GM19463 (cell line): ENCODE measurements at regions not wholly inside any gene's neighbourhood (a gene's known extent, or its start where the extent isn't known, plus 50 kb on each side); places are given as distances from the start of the nearest gene placed in this dataset.

ENCODE experiments used
- ATAC-seq: cut with Tn5 transposase; IDR thresholded peaks from one replicate; pipeline ENCODE4 v1.9.1; 2021; ENCODE audit warnings: mild to moderate bottlenecking, moderate library complexity; ENCODE audit not compliant: unreplicated experiment

DNA sequence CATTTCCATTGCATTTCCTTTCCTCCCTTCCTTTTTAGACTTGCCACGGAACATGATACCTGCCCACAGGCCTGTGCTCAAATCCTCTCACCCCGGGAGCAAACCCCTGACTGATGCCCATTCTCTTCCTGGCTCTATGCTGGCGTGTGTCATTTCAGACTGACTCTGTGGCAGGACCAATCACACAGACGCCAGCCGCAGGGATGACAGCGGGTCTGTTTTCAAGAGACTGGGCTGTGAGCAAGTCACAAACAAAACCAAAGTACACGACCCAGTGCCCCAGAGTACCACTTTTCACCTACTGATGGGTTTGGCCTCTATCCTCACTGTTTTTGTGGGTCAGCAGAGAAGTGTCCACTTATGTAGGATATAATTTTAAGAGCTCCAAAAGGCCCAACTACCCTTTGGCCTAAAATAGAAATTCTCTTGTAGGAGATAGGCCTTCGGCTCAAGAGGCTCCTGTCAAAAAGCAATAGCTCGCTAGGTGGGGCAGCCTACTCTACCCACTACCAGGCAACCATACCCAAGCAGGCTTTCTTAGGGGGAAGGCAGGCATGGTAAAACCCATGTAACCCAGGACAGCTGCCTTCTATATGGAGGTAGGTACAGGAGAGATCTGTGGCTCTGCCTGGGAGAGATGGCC is 215.7 kb downstream of the CDC5L start:
- no peak for ATAC-seq

DNA sequence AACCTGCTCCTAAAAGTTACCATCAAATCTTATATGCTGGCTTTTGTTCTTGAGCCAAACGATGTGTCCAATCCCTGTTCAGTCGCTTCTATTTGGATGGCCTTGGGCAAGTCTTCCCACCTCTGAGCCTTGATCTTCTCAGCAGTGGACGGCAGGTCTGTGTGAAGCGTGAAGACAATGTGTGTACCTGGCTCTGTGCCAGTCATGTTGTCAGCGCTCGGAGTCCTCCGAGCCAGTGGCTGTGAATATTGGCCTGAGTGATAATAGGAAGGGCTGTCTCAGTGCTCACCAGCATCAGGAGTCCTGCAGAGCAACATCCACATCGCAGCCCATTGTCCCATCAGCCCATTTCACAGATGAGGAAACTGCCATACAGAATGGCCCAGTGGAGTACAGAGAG is 219.0 kb downstream of the CDC5L start:
- no peak for ATAC-seq

DNA sequence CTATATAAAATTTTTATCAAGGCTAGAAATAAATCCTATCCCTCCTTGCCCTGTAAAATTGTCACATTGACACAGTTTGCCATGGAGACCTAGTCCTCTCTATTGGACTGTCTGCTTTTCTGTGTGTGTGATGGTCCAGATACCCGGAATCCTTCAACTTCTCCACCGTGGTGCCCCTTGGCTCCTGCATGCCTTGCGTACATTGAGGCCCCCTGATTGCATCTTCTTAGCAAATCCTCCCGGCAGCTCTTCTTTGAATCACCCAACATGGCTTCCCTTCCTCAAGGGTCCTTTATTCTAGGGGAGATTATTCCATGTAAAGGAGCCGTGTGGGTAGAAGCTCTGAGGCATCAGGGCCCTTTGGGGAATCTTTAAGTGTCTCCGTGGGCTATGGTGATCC is 219.5 kb downstream of the CDC5L start:
- no peak for ATAC-seq

DNA sequence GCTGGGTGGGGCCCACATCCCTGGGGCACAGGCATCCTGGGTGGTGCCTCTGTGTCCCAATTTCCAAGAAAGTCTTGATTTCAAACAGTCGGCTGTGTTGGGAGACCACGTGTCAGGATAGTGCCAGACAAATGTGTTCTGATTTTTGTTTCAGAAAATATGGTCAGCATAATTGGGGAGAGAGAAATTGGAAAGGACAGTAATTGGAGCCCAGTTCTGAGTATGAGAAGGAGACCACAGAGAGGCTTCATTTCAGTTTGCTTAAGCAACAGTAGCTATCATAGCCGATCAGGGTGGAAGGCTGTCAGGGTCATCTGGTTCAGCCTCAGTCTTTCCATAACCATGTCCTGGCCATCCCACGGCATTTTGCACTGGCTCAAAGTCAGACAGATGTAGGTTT is 220.7 kb downstream of the CDC5L start:
- ATAC-seq = no peak

DNA sequence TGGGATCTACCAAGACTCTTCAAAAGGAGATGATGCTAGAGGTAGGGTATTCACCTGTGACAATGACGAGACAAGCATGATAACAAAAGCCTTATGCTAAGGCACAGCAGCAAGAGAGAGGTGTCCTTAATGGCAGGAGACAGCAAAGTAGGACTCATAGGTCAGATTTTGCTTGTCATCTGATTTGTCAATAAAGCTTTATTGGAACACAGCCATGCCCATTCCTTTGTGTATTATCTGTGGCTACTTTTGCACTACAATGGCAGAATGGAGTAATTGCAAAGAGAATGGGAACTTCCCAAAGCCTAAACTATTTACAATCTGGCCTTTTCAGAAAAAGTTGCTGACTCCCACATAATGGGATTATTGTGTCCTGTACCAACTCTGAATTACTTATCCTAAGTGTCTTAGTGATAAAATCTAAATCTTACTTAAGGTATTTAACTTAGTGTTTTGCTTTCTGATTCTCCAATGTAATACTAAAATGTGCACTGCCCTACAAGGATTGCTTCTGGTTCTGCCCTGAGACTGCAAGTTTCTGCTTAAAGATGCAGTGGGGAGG is 221.6 kb downstream of the CDC5L start:
- no peak for ATAC-seq

DNA sequence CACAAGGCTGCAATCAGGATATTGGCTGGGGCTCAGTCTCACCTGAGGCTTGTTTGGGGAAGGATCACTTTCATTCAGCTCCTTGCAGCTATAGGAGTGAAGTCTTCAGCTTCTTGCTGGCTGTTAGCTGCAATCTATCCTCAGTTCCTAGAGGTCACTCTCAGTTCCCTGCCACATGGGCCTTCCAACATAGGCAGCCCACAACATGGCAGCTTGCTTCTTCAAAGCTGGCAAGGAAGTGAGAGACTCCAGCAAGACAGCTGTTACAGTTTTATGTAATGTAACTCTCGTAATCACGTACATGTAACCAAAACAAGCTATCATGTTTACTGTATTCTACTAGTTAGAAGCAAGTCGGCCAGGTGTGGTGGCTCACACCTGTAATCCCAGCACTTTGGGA is 226.9 kb downstream of the CDC5L start:
- ATAC-seq = no peak

DNA sequence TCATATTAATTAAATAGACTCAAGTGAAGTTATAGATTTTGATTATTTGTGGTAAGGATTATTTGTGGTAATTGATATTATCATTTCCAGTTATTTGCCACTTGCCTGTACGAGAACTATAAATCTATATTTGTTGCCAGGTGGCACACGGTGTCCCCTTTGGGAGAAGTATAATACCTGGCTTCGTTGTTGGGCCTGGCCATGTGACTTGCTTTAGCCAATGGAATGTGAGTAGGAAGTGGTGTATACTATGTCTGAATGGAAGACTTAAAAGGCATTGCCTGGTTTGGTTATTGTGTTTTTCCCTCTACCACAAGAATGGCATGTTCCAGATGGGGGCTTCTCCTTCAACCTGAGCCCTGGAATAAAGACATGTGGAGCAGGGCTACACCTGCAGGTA is 228.1 kb downstream of the CDC5L start:
- ATAC-seq = no peak

DNA sequence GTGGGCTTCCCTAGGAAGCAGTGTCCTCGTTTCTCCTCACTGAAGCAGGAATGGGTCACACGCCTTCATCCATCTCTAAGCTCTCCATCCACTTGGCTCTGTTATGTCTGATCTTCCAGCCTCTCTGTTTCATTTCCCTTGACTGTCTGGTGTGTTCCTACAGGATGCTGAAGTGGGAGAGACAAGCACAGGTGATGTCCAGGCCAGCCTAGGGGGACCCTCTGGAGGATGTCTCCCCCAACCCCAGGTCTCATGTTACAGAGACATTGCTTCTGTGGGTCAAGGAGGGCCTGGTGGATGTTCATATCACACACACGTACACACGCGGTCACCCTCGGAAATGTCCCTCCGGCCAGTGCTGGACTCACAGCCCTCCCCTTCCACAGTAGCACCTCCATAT is 229.9 kb downstream of the CDC5L start:
- ATAC-seq = no peak

DNA sequence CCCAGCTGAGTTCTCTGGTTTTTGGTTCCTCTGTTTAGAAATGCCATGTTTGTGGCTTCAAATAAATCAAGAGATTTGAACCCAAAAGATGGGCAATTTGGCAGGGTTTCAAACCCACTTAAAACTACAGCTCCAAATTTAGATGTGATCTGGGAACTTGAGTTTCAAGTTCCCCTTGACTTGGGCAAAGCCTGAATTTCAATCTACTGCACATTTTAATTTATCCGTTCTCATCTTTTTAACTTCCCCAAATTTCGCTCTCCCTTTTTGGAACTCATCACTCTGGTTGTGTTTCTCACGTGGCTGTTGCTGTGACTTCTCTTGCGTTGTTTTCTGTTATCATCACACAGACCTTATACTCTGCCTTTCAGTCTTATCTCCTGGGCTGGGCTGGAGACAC is 230.9 kb downstream of the CDC5L start:
- no peak for ATAC-seq

DNA sequence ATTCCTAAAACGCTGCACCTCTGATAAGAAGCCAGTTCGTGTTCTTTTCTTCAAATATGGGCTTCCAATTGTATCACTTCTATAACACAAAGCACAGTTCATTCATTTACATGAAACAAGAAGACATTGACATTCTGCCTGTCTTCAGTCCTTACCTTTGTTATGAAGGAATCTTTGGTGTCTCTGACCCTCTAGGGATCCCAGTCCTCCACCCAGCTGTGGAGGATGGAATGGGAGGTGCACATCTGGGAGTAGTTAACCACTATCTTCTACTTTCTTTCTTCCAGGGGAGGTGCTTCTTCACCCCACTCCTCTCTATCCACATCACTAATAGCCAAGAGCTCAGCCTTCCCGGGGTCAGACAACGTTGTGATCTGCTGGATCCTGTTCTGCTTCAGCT is 233.4 kb downstream of the CDC5L start:
- no peak for ATAC-seq

DNA sequence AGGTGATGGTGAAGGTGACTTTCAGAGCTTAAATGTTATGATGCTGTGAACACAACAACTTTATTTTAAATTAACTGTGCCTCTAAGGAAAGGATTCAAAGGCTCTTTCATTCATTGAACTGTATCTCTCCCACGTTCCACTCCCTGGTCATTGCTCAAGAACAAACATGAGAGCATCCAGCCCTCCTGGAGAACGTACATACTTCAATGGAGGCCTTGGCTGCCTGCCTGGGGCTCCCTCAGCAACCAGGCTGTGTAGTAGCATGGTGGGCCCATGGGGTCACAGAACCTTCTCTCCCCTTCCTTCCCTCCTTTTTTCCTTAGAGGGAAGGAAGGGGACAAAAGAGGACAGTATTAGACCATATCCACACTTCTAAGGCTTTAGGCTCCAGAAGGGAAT is 234.3 kb downstream of the CDC5L start:
- ATAC-seq = no peak

DNA sequence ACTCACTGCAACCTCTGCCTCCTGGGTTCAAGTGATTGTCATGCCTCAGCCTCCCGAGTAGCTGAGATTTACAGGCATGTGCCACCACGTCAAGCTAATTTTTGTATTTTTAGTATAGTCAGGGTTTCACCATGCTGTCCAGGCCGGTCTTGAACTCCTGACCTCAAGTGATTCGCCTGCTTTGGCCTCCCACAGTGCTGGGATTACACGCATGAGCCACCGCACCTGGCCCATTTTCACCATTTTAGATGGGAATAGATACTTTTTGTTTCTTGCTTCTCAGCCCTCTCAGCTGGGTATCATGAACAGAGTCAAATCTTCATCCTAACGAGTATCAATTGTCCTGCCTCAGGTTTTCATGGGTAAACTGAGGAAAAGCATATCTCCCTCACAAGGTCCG is 235.0 kb downstream of the CDC5L start:
- ATAC-seq = no peak

DNA sequence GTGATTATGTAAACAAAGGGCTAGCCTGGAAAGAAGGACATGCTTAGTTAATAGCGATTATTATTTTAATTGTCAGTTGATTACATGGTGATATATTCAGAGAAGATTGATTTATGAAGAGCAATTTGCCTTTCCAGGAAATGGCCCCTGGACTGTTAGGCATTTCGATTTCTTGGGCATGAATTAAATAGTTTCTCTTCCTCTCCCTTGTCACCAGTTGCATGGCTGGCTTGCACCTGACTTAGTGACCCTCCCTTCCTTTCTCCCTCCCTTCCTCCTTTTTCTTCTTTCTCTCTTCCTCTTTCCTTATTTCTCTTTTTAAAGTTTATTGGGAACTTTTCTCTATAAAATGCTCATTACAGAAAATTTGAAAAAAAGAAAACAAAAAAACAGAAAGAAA is 235.4 kb downstream of the CDC5L start:
- ATAC-seq = no peak

DNA sequence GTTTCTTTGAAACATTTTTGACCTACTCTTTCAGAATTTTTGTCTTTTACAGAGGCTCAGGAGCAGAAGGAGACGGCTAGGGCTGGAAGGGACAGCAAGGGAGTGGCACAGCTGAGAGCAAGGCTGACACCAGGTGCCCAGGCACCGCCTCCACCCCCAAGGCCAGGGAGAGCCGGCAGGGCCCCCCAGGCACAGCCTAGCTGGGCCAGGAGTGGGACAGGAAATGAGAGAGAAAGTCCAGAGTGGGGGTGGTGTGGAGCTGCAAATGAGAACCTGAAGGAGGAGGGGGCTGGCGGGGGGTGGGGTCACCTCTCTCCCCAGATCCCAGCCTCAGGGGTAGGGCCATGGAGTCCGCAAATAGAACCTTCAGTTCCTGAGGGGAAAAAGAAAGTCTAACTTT is 236.7 kb downstream of the CDC5L start:
- ATAC-seq = no peak

DNA sequence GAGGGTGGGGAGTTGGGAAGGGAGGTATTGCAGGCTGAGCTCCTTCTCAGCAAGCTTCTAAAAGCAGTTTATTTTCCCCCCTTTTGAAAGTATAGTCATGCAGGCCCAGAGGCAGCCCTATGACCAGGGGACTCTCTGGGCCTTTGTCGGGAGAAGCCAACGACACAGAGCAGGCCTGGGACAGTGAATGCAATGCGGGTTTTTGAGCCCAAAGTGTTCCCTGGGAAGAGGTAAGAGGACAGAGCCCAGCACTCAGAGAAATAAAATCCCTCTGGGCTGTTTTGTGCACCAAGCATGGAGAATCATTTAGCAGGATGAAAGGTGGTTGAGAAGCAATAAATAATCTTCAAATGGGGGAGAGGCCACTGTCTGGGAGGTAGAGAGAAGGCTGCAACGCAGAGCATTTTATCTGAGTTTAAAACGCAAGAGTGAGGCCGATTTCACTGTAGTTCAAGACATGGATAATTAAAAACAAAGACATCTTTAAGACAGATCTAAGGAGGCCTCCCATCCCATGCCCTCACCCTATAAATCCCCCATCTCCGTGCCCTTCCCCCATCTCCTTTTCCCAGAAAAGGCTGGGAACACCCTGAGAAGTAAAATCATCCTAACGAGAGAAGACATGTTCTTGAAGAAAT is 237.5 kb downstream of the CDC5L start:
- no peak for ATAC-seq

DNA sequence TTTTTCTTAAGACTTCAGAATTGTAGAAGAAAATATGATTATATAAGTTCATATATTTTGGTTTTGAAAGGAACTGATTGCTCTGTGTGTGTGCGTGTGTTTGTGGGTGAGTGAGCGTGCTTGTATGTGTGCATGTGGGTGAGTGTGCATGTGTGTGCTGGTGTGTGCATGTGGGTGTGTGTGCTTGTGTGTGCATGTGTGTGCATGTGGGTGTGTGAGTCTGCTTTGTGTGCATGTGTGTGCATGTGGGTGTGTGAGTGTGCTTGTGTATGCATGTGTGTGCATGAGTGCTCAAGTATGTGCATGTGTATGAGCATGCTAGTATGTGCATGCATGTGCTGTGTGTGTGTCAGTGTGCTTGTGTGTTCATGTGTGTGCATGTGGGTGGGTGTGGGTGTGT is 238.5 kb downstream of the CDC5L start:
- no peak for ATAC-seq

DNA sequence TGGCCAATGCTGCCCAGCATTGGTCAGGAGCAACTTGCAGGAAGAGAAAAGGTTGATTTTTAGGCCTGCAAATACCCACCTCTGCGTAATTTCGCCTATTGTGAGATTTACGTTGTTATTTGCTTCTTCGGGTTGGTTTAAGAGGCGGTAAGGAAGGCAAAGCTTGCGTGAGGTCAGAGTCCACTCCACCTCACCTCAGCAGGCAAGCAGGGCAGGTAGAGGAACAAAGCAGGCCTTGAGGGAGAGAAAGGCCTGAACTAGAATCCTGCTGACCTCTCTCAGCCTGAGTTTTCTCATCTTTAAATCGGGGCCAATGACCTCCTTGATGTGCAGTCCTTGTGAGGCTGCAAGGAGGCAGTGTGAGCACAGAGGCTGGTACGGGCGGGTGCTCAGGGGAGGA is 239.1 kb downstream of the CDC5L start:
- no peak for ATAC-seq

DNA sequence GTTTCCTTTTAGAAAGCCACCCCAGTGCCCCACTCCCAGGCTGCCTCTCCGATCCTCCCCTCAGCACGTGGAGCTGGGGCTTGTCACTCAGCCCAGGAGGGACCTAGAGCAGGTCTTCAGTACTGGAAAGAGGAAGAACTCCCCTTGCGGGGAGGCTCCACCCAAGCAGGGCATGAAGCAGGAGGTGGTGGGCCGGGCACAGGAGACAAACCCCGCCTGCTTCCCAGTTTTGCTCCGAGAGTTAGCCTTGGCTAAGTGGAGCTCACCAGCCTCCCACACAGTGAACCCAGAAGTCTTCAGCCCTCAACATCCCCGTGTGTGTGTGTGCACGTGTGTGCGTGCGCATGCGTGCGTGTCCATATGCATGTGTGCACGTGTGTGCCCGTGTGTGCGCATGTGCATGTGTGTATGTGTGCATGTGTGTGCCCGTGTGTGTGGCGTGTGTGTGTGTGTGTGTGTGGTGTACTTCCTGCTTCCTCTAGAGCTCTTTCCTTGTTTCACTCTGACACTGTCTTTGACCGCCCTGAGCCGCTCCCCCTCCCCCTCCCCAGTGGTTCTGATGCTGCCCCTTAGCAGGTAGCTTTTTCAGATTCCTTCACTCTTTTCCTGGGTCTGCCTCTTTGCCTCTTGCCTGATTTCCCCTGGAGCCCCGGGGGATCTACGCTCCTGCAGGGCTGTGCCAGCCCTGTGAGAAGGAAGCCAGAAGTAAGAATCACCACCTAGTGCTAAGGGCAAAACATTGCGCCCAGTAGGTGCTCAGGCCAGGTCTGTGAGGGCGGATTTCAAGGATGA is 239.8 kb downstream of the CDC5L start:
- no peak for ATAC-seq

DNA sequence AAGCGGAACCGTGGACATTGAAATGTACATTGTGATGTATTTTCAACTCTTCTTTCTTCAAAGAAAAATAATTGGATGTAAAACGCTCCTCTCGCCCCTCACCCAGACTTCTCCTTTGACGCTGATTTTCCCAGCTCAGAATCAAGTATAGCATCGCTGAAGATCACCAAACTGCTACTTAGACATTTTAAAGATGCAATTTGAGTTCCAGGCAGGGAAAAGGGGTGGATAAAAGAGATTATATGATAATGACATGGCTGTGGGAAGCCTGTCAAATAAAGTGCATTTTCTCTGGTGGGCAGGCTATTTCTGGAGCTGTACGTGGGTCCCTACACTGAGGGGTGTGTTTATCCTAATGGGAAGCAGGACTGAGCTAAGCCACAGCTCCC is 240.4 kb downstream of the CDC5L start:
- no peak for ATAC-seq

DNA sequence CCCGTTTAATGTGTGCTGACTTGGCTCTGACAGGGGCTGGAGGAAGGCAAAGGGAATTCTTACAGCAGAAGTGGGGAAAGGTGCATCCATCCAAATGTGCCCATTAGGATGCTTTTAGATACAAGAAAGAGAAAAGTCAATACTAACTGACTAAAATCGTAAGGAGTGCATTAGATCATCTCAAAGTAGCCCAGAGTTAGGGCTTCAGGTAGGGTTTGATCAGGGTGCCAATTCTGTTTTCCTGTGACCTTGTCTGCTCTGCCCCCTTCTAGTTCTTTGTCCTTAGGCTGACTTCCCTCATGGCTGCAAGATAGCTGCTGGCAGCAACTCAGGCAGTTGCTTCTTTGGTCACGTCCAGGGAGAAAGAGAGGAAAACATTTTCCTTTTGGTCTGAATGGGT is 240.8 kb downstream of the CDC5L start:
- no peak for ATAC-seq

DNA sequence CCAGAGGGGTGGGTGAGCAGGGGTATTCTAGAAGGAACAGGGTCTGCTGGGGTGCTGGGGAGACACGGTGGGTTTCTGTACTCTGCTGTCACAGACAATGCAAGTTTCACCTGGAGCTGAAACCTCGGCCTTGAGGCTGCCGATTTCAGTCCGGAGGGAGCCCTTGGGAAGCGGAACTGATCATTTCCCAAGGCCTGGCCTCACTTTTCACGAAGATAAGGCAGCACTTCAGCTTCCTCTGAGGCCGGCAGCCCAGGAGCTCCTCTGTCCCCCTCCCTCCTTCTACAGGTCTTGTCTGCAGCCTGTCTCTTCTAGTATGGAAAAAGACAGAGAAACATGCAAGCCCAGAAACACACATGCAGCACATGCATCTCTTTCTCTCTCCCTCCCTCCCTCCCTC is 242.1 kb downstream of the CDC5L start:
- no peak for ATAC-seq
